Calu3 (cell line): ENCODE measurements at regions not wholly inside any gene's neighbourhood (a gene's known extent, or its start where the extent isn't known, plus 50 kb on each side); places are given as distances from the start of the nearest gene placed in this dataset.

Experiments used
- BruUV-seq: library from RNA; stranded (reverse); fragments of 400-500 nt; replicated peaks from 2 replicates; lab custom pipeline; 2021; lab: Mats Ljungman, UMichigan
- CTCF ChIA-PET: fragments of 300-600 bp; sonication (Branson Sonifier 250); formaldehyde crosslinking; loops from one replicate; lab custom pipeline; 2022; ENCODE audit warnings: antibody characterized with exemption; lab: Charles Lee
- DNase-seq: peaks from one replicate; pipeline ENCODE4 v3.0.0; 2022
- H3K27ac Mint-ChIP-seq: one replicate; pipeline ENCODE4 v1.8.0; 2022; ENCODE audit warnings: mixed read lengths; ENCODE audit not compliant: unreplicated experiment
- H3K27me3 Mint-ChIP-seq: one replicate; pipeline ENCODE4 v1.8.0; 2022; ENCODE audit warnings: mixed read lengths; ENCODE audit not compliant: unreplicated experiment
- H3K36me3 Mint-ChIP-seq: one replicate; pipeline ENCODE4 v1.8.0; 2022; ENCODE audit warnings: mild to moderate bottlenecking, moderate library complexity, mixed read lengths; ENCODE audit not compliant: insufficient read depth, unreplicated experiment
- H3K4me1 Mint-ChIP-seq: one replicate; pipeline ENCODE4 v1.8.0; 2022; ENCODE audit warnings: mild to moderate bottlenecking, low read depth, mixed read lengths; ENCODE audit not compliant: unreplicated experiment
- H3K4me3 Mint-ChIP-seq: one replicate; pipeline ENCODE4 v1.8.0; 2022; ENCODE audit warnings: mild to moderate bottlenecking, low read depth, moderate library complexity, mixed read lengths; ENCODE audit not compliant: unreplicated experiment
- H3K9me3 Mint-ChIP-seq: one replicate; pipeline ENCODE4 v1.8.0; 2022; ENCODE audit warnings: low read depth, mixed read lengths; ENCODE audit not compliant: unreplicated experiment
- intact Hi-C: fragments of 100-400 bp; cut with micrococcal nuclease; formaldehyde crosslinking; loops from one replicate; pipeline ENCODE4 v1.10.0; 2022; ENCODE audit not compliant: unreplicated experiment
- TF ChIP-seq, protein P1 (sequence below): fragments of 200-600 bp; IDR thresholded peaks from one replicate; pipeline ENCODE4 v1.8.0; 2022; ENCODE audit warnings: antibody characterized with exemption; ENCODE audit not compliant: unreplicated experiment

DNA sequence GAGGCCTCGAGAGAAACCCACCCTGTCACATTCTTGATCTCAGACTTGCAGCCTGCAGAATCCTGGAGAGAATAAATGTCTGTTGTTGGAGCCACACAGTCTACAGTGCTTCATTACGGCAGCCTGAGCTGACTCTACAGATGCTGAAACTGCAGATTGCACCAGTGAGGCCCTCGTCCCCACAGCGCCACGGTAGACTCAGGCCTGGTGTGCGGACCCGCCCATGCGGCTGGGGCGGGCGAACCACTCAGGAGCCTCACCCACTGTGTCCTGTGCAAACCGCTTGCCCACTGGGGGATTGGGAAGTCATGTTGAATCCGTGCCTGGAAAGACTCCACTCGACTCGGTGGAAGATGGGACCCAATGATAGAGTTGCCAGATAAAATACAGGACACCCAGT, 125.2 kb upstream of the COPS8 start:
- H3K4me1 Mint-ChIP-seq, result peaks cover 3% of the 10 kb centered on the region
- H3K9me3 Mint-ChIP-seq, result peaks cover 8% of the 10 kb centered on the region
- no peaks in the 10 kb centered on the region for H3K27me3 Mint-ChIP-seq
- BruUV-seq, result no TSS peak
- H3K27ac Mint-ChIP-seq, result no peak overlapping the region
- CTCF ChIA-PET, result no interaction called here
- DNase-seq, result no peak
- H3K4me3 Mint-ChIP-seq, result no peak overlapping the region
- intact Hi-C loops, result no loop called here
- TF ChIP-seq, protein P1, sequence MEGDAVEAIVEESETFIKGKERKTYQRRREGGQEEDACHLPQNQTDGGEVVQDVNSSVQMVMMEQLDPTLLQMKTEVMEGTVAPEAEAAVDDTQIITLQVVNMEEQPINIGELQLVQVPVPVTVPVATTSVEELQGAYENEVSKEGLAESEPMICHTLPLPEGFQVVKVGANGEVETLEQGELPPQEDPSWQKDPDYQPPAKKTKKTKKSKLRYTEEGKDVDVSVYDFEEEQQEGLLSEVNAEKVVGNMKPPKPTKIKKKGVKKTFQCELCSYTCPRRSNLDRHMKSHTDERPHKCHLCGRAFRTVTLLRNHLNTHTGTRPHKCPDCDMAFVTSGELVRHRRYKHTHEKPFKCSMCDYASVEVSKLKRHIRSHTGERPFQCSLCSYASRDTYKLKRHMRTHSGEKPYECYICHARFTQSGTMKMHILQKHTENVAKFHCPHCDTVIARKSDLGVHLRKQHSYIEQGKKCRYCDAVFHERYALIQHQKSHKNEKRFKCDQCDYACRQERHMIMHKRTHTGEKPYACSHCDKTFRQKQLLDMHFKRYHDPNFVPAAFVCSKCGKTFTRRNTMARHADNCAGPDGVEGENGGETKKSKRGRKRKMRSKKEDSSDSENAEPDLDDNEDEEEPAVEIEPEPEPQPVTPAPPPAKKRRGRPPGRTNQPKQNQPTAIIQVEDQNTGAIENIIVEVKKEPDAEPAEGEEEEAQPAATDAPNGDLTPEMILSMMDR, result no peak
- no peaks in the 10 kb centered on the region for H3K36me3 Mint-ChIP-seq

DNA sequence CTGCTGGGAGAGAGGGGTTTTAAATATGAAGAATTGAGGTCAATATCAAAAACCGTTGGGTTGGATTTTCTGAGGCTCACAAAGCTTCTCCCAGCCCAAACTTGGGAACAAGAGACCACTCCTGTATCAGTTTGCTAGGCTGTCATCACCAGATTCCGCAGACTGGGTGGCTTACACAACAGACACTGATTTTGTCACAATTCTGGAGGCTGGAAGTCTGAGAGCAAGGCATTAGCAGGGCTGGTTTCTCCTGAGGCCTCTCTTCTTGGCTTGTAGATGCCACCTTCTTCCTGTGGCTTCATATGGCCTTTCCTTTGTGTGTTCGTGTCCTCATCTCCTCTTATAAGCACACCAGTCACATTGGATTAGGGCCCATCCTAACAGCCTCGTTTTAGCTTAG, 122.9 kb upstream of the COPS8 start:
- intact Hi-C loops, result no loop called here
- peaks cover 8% of the 10 kb centered on the region for H3K9me3 Mint-ChIP-seq
- peaks cover 14% of the 10 kb centered on the region for H3K4me1 Mint-ChIP-seq
- no peak for DNase-seq
- no peaks in the 10 kb centered on the region for H3K27me3 Mint-ChIP-seq
- TF ChIP-seq, protein P1, result no peak
- no TSS peak for BruUV-seq
- H3K36me3 Mint-ChIP-seq, result no peaks in the 10 kb centered on the region
- CTCF ChIA-PET, result interaction anchor here (0.7 kb wide), 1 partner anchor 776 kb away, joined by 5 read pairs; no protein-coding TSS in a partner anchor
- H3K27ac Mint-ChIP-seq, result no peak overlapping the region
- H3K4me3 Mint-ChIP-seq, result no peak overlapping the region

GRCh38 chr2:236963631-236964182, 122.0 kb upstream of the COPS8 start:
- no peaks in the 10 kb centered on the region for H3K27me3 Mint-ChIP-seq

GRCh38 chr2:236964291-236964690, 121.4 kb upstream of the COPS8 start:
- Mint-ChIP-seq H3K9me3 (peaks cover 8% of the 10 kb centered on the region), H3K4me3 (no peak overlapping the region), H3K4me1 (peaks cover 18% of the 10 kb centered on the region), H3K27me3 (no peaks in the 10 kb centered on the region), H3K27ac (no peak overlapping the region), H3K36me3 (no peaks in the 10 kb centered on the region)
- TF ChIP-seq, protein P1, result no peak
- no peak for DNase-seq
- CTCF ChIA-PET, result no interaction called here
- intact Hi-C loops, result no loop called here
- no TSS peak for BruUV-seq

More at GRCh38 chr2:236963631-236964182, 122.0 kb upstream of the COPS8 start:
- Mint-ChIP-seq H3K27ac (no peak overlapping the region), H3K9me3 (peaks cover 8% of the 10 kb centered on the region), H3K4me3 (no peak overlapping the region), H3K4me1 (peaks cover 14% of the 10 kb centered on the region), H3K36me3 (no peaks in the 10 kb centered on the region)
- TF ChIP-seq, protein P1, result no peak
- intact Hi-C loops, result no loop called here
- CTCF ChIA-PET, result no interaction called here
- no TSS peak for BruUV-seq
- no peak for DNase-seq
